Type B pancreatic cell (in vitro differentiated cells): ENCODE measurements at regions not wholly inside any gene's neighbourhood (a gene's known extent, or its start where the extent isn't known, plus 50 kb on each side); places are given as distances from the start of the nearest gene placed in this dataset.

Experiments used
- DNase-seq: peaks from one replicate; pipeline ENCODE4 v3.0.0; 2021; ENCODE audit warnings: mixed read lengths; ENCODE audit not compliant: unreplicated experiment; ENCODE audit errors: extremely low spot score
- H3K27ac Mint-ChIP-seq: 2 replicates; pipeline ENCODE4 v1.8.0; 2021; ENCODE audit warnings: mild to moderate bottlenecking, mixed read lengths
- H3K27me3 Mint-ChIP-seq: 2 replicates; pipeline ENCODE4 v1.8.0; 2021; ENCODE audit warnings: mixed read lengths
- H3K36me3 Mint-ChIP-seq: 2 replicates; pipeline ENCODE4 v1.8.0; 2021; ENCODE audit warnings: mixed read lengths
- H3K4me1 Mint-ChIP-seq: one replicate; pipeline ENCODE4 v1.8.0; 2021; ENCODE audit warnings: mixed read lengths; ENCODE audit not compliant: unreplicated experiment
- H3K4me3 Mint-ChIP-seq: 2 replicates; pipeline ENCODE4 v1.8.0; 2021; ENCODE audit warnings: mild to moderate bottlenecking, mixed read lengths
- H3K9me3 Mint-ChIP-seq: 2 replicates; pipeline ENCODE4 v1.8.0; 2021; ENCODE audit warnings: mixed read lengths
- TF ChIP-seq, protein P1 (sequence below): fragments of 200-600 bp; sonication (generic); conservative IDR thresholded peaks from 2 replicates; pipeline ENCODE4 v1.5.0; 2021; ENCODE audit warnings: antibody characterized with exemption, mild to moderate bottlenecking

DNA sequence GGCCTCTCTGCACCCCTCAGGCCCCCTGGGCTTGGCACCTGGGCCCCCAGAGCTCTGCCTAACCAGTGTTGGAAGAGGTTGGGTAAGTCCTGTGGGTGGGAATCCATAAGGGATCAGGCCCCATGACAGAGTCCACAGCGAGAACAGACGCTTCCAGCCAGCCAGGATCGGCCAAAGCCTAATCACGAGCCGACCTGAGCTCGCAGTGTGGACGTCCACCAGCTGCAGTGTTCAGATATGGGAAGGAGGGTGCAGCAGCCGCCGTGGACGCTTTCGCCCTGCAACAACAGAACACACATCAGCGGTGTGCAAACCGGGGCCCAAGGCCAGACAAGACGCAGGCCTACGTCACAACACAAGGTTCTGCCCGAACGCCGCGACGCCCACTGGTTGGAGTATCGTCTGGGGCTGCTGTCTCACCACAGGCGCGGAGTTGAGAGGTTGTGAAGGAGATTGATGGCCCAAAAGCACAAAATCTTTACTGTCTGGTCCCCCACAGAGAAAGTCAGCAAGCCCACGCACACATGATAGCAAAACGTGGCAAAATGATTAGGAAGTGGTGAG lies 102.1 kb downstream of the FOXL3 start:
- Mint-ChIP-seq H3K36me3 (peaks cover 3% of the 10 kb centered on the region), H3K27ac (no peak overlapping the region), H3K27me3 (no peaks in the 10 kb centered on the region), H3K9me3 (peaks cover 17% of the 10 kb centered on the region), H3K4me3 (no peak overlapping the region), H3K4me1 (no peaks in the 10 kb centered on the region)
- no peak for DNase-seq
- TF ChIP-seq, protein P1, sequence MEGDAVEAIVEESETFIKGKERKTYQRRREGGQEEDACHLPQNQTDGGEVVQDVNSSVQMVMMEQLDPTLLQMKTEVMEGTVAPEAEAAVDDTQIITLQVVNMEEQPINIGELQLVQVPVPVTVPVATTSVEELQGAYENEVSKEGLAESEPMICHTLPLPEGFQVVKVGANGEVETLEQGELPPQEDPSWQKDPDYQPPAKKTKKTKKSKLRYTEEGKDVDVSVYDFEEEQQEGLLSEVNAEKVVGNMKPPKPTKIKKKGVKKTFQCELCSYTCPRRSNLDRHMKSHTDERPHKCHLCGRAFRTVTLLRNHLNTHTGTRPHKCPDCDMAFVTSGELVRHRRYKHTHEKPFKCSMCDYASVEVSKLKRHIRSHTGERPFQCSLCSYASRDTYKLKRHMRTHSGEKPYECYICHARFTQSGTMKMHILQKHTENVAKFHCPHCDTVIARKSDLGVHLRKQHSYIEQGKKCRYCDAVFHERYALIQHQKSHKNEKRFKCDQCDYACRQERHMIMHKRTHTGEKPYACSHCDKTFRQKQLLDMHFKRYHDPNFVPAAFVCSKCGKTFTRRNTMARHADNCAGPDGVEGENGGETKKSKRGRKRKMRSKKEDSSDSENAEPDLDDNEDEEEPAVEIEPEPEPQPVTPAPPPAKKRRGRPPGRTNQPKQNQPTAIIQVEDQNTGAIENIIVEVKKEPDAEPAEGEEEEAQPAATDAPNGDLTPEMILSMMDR, result no peak

GRCh38 chr7:392822-393221 lies 102.9 kb downstream of the FOXL3 start:
- no peaks in the 10 kb centered on the region for H3K27me3 Mint-ChIP-seq
- peaks cover 19% of the 10 kb centered on the region for H3K9me3 Mint-ChIP-seq
- no peaks in the 10 kb centered on the region for H3K4me1 Mint-ChIP-seq
- peaks cover 3% of the 10 kb centered on the region for H3K36me3 Mint-ChIP-seq
- no peak for DNase-seq
- no peak overlapping the region for H3K27ac Mint-ChIP-seq
- H3K4me3 Mint-ChIP-seq, result no peak overlapping the region
- TF ChIP-seq, protein P1, result no peak

- H3K4me1 Mint-ChIP-seq, result no peaks in the 10 kb centered on the region
- H3K36me3 Mint-ChIP-seq, result peaks cover 3% of the 10 kb centered on the region
- H3K27ac Mint-ChIP-seq, result no peak overlapping the region
- H3K9me3 Mint-ChIP-seq, result peaks cover 36% of the 10 kb centered on the region
- TF ChIP-seq, protein P1, result no peak
- peaks cover 3% of the 10 kb centered on the region for H3K27me3 Mint-ChIP-seq
- H3K4me3 Mint-ChIP-seq, result no peak overlapping the region
- DNase-seq, result no peak
Observed at GRCh38 chr7:395643-396042, 105.7 kb downstream of the FOXL3 start.

- Mint-ChIP-seq H3K27me3 (peaks cover 8% of the 10 kb centered on the region), H3K4me1 (no peaks in the 10 kb centered on the region), H3K27ac (no peak overlapping the region), H3K4me3 (no peak overlapping the region), H3K9me3 (peaks cover 36% of the 10 kb centered on the region), H3K36me3 (peaks cover 3% of the 10 kb centered on the region)
- DNase-seq, result no peak
- TF ChIP-seq, protein P1, result no peak
Observed at GRCh38 chr7:398888-399287, 108.9 kb downstream of the FOXL3 start.

GRCh38 chr7:400901-401485 lies 111.0 kb downstream of the FOXL3 start:
- no peak for DNase-seq
- no peak overlapping the region for H3K4me3 Mint-ChIP-seq
- peaks cover 28% of the 10 kb centered on the region for H3K9me3 Mint-ChIP-seq
- H3K4me1 Mint-ChIP-seq, result peaks cover 1% of the 10 kb centered on the region
- TF ChIP-seq, protein P1, result no peak
- H3K27me3 Mint-ChIP-seq, result peaks cover 12% of the 10 kb centered on the region
- no peaks in the 10 kb centered on the region for H3K36me3 Mint-ChIP-seq
- no peak overlapping the region for H3K27ac Mint-ChIP-seq

- peaks cover 24% of the 10 kb centered on the region for H3K9me3 Mint-ChIP-seq
- H3K36me3 Mint-ChIP-seq, result no peaks in the 10 kb centered on the region
- peaks cover 6% of the 10 kb centered on the region for H3K4me1 Mint-ChIP-seq
- DNase-seq, result no peak
- no peak overlapping the region for H3K4me3 Mint-ChIP-seq
- TF ChIP-seq, protein P1, result no peak
- peaks cover 13% of the 10 kb centered on the region for H3K27me3 Mint-ChIP-seq
- H3K27ac Mint-ChIP-seq, result no peak overlapping the region
Observed at GRCh38 chr7:401495-401894, 111.5 kb downstream of the FOXL3 start.
